ENCODE measurements at regions not wholly inside any gene's neighbourhood (a gene's known extent, or its start where the extent isn't known, plus 50 kb on each side); places are given as distances from the start of the nearest gene placed in this dataset.

DNA sequence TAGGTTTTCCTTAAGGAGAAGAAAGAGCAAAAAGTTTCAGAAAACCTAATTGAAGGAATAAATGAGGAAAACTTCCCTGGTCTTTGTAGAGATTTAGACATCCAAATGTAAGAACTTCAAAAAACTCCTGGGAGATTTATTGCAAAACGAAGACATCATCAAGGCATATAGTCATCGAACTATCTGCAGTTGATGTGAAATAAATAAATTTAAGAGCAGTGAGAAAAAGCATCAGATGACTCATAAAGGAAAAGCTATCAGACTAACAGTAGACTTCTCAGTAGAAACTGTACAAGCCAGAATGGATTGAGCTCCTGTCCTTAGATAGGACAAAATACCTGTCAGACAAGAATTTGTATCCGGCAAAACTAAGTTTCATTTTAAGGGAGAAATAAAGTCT lies 569.4 kb upstream of the ADAMTS5 start:
- H3K36me3 ChIP-seq = no peaks in the 10 kb centered on the region
- H3K4me3 ChIP-seq = no peak overlapping the region
- intact Hi-C loops (cut with DNase I) = no loop called here
- no peaks in the 10 kb centered on the region for H3K9me3 ChIP-seq
- H3K27me3 ChIP-seq = no peaks in the 10 kb centered on the region
- TF ChIP-seq, protein P1, sequence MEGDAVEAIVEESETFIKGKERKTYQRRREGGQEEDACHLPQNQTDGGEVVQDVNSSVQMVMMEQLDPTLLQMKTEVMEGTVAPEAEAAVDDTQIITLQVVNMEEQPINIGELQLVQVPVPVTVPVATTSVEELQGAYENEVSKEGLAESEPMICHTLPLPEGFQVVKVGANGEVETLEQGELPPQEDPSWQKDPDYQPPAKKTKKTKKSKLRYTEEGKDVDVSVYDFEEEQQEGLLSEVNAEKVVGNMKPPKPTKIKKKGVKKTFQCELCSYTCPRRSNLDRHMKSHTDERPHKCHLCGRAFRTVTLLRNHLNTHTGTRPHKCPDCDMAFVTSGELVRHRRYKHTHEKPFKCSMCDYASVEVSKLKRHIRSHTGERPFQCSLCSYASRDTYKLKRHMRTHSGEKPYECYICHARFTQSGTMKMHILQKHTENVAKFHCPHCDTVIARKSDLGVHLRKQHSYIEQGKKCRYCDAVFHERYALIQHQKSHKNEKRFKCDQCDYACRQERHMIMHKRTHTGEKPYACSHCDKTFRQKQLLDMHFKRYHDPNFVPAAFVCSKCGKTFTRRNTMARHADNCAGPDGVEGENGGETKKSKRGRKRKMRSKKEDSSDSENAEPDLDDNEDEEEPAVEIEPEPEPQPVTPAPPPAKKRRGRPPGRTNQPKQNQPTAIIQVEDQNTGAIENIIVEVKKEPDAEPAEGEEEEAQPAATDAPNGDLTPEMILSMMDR (IDR thresholded peaks at IDR 0.05) = no peak
- DNase-seq (ENCODE audit: low spot score in 2 of 2) = no peak
- no peak overlapping the region for H3K27ac ChIP-seq
- H3K4me1 ChIP-seq = no peaks in the 10 kb centered on the region

DNA sequence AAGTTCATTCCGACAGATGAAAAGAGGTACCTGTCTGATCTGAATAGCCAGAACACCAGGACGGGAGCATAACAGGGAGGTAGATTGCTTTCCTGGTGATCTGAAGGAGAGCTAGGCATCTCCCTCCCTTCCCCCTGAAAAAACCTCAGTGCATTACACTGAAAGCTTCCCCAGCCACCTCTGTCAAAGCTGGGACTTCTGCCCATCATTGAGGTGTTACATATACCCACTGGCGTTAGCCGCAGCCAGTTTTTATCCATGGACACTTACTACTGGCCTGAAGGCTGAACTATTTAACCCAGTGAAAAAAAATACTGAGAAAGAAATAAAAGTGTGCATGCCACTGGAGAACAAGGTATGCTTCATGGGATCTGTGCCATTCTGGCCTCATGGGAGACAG lies 568.3 kb upstream of the ADAMTS5 start:
- intact Hi-C loops (cut with DNase I) = no loop called here
- H3K27ac ChIP-seq = no peak overlapping the region
- H3K4me1 ChIP-seq = no peaks in the 10 kb centered on the region

DNA sequence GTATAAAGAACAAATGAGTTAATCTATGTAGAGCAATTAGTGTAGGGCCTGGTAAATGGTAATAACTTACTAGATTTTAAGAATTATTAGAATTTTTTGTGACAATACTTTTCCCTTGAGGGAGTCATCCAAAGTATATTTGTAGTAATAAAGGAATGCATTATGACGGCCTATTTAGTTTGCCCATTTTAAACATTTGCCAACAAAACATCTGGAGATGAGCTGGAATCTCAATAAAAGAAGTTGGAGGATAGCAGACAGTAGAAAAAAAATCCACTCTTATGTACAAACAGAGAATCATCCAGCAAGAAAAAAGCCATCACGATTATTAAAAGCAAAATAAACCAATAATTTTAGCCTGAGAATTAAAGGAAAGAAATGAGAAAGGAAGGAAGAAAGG lies 567.3 kb upstream of the ADAMTS5 start:
- H3K9me3 ChIP-seq = no peaks in the 10 kb centered on the region
- intact Hi-C loops (cut with DNase I) = no loop called here
- TF ChIP-seq, protein P1 (IDR thresholded peaks at IDR 0.05) = no peak
- H3K4me3 ChIP-seq = no peak overlapping the region
- H3K27ac ChIP-seq = no peak overlapping the region
- no peaks in the 10 kb centered on the region for H3K36me3 ChIP-seq
- no peaks in the 10 kb centered on the region for H3K4me1 ChIP-seq
- no peak for DNase-seq (ENCODE audit: low spot score in 2 of 2)
- no peaks in the 10 kb centered on the region for H3K27me3 ChIP-seq

More for the DNA sequence above, 568.3 kb upstream of the ADAMTS5 start:
- TF ChIP-seq, protein P1 (IDR thresholded peaks at IDR 0.05) = no peak
- Histone ChIP-seq H3K27me3 (no peaks in the 10 kb centered on the region), H3K4me3 (no peak overlapping the region), H3K36me3 (no peaks in the 10 kb centered on the region), H3K9me3 (no peaks in the 10 kb centered on the region)
- DNase-seq (ENCODE audit: low spot score in 2 of 2) = no peak

DNA sequence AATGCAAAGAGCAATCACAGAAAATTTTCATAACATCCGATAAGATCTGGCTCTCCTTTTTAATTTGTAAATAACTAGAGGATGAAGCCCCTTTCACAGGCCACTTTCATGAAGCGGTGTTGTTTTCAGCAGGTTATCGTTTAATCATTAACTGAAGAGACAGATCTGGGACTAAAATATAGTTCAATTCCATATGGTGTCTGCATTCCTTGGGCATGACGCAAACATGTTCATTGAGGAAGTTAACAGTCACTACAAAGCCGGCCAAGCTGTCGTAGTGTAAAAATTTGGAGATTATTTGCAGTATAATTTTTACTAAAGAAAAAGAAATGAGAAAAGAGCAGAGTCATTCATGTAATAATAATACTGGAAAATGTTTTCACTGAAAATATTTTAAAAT lies 565.2 kb upstream of the ADAMTS5 start:
- no peak for DNase-seq (ENCODE audit: low spot score in 2 of 2)
- Histone ChIP-seq H3K4me1 (no peaks in the 10 kb centered on the region), H3K4me3 (no peak overlapping the region), H3K27ac (no peak overlapping the region), H3K27me3 (no peaks in the 10 kb centered on the region), H3K9me3 (no peaks in the 10 kb centered on the region), H3K36me3 (no peaks in the 10 kb centered on the region)
- intact Hi-C loops (cut with DNase I) = no loop called here
- TF ChIP-seq, protein P1 (IDR thresholded peaks at IDR 0.05) = no peak

DNA sequence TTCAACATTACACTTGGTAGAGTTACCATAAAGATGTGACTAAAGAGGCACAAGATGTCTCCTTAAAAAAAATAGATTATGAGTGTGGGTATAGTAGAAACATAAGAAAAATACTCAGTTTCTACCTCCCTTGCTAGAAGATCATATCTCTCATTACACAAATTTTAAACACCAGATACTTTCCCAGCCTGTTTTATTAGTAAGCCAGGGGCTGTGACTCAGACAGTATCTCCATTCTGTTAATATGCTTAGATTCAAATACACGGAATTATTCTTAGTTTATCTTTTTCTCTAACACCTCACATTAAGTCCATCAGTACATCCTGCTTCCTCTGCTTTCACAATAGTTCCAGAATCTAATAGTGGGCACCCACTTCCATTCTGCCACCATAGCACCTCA lies 561.8 kb upstream of the ADAMTS5 start:
- TF ChIP-seq, protein P1 (IDR thresholded peaks at IDR 0.05) = no peak
- intact Hi-C loops (cut with DNase I) = no loop called here
- DNase-seq (ENCODE audit: low spot score in 2 of 2) = no peak
- no peaks in the 10 kb centered on the region for H3K9me3 ChIP-seq
- H3K36me3 ChIP-seq = no peaks in the 10 kb centered on the region
- no peaks in the 10 kb centered on the region for H3K27me3 ChIP-seq
- H3K4me1 ChIP-seq = no peaks in the 10 kb centered on the region
- H3K4me3 ChIP-seq = no peak overlapping the region
- no peak overlapping the region for H3K27ac ChIP-seq

DNA sequence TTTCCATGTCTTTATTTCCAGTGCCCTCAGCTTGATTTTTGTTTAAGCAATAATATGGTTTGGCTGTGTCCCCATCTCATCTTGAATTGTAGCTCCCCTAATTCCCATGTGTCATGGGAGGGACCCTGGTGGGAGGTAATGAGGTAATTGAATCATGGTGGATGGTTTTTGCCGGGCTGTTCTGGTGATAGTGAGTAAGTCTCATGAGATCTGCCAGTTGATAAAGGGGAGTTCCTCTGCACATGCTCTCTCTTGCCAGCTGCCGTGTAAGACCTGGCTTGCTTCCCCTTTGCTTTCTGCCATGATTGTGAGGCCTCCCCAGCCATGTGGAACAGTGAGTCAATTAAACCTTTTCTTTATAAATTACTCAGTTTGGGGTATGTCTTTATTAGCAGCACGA lies 559.6 kb upstream of the ADAMTS5 start:
- Histone ChIP-seq H3K27ac (no peak overlapping the region), H3K9me3 (no peaks in the 10 kb centered on the region), H3K4me3 (no peak overlapping the region), H3K36me3 (no peaks in the 10 kb centered on the region), H3K4me1 (no peaks in the 10 kb centered on the region), H3K27me3 (no peaks in the 10 kb centered on the region)
- TF ChIP-seq, protein P1 (IDR thresholded peaks at IDR 0.05) = no peak
- intact Hi-C loops (cut with DNase I) = no loop called here
- DNase-seq (ENCODE audit: low spot score in 2 of 2) = no peak
